ENCODE measurements at regions not wholly inside any gene's neighbourhood (a gene's known extent, or its start where the extent isn't known, plus 50 kb on each side); places are given as distances from the start of the nearest gene placed in this dataset.

GRCh38 chr16:82220541-82220940, 50.5 kb upstream of the MPHOSPH6 start:
- no peak overlapping the region for H3K9ac ChIP-seq (ENCODE audit: low read depth, low read length)
- H3K14ac ChIP-seq (replicated peaks; ENCODE audit: low read depth, low read length) = no peak overlapping the region
- H3K27ac ChIP-seq (ENCODE audit: insufficient read depth, low read length) = no peak overlapping the region
- H2AFZ ChIP-seq (replicated peaks; ENCODE audit: low read length, poor library complexity) = peak overlapping the region; percentile 41
- no peak overlapping the region for H2AK9ac ChIP-seq (replicated peaks; ENCODE audit: low read depth, low read length, poor library complexity)
- dilution Hi-C loops (cut with HindIII; ENCODE audit: low sequenced_read_pairs, unreplicated experiment) = no loop called here
- no peaks in the 10 kb centered on the region for H3K79me1 ChIP-seq (ENCODE audit: low read depth in 1 of 2, low read length in 2 of 2)
- no peaks in the 10 kb centered on the region; the same call in none of the 2 replicates for H3K27me3 ChIP-seq (ENCODE audit: control insufficient read depth, insufficient read depth, low read length)
- no peak overlapping the region for H3K4me2 ChIP-seq (ENCODE audit: low read depth, low read length)
- intact Hi-C loops (cut with micrococcal nuclease) = no loop called here
- in situ Hi-C loops (cut with MboI; ENCODE audit: low sequenced_read_pairs) = no loop called here
- ChIA-PET CTCF (no interaction called here), POLR2A (ENCODE audit: unreplicated experiment) (no interaction called here)
- no peaks in the 10 kb centered on the region for H3K9me3 ChIP-seq (ENCODE audit: control insufficient read depth, insufficient read depth, low read length)
- no peak overlapping the region for H3K23ac ChIP-seq (ENCODE audit: low read depth, low read length)
- H3K56ac ChIP-seq (ENCODE audit: extremely low read depth, insufficient read depth, low read length) = no peak overlapping the region
- no peaks in the 10 kb centered on the region; the same call in 1 of the 2 replicates for H3K4me1 ChIP-seq (ENCODE audit: control insufficient read depth, insufficient read depth, low read length)
- no peak overlapping the region for H4K8ac ChIP-seq (ENCODE audit: low read depth in 2 of 2, low read length in 2 of 2)
- H3K9me1 ChIP-seq (ENCODE audit: insufficient read depth, low read length) = peaks cover 6% of the 10 kb centered on the region
- H3K18ac ChIP-seq (ENCODE audit: low read depth, low read length) = no peak overlapping the region
- TF ChIP-seq, protein P1, sequence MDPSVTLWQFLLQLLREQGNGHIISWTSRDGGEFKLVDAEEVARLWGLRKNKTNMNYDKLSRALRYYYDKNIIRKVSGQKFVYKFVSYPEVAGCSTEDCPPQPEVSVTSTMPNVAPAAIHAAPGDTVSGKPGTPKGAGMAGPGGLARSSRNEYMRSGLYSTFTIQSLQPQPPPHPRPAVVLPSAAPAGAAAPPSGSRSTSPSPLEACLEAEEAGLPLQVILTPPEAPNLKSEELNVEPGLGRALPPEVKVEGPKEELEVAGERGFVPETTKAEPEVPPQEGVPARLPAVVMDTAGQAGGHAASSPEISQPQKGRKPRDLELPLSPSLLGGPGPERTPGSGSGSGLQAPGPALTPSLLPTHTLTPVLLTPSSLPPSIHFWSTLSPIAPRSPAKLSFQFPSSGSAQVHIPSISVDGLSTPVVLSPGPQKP (IDR thresholded peaks at IDR 0.05; ENCODE audit: borderline replicate concordance, low read depth, low read length) = no peak
- TF ChIP-seq, protein P2, sequence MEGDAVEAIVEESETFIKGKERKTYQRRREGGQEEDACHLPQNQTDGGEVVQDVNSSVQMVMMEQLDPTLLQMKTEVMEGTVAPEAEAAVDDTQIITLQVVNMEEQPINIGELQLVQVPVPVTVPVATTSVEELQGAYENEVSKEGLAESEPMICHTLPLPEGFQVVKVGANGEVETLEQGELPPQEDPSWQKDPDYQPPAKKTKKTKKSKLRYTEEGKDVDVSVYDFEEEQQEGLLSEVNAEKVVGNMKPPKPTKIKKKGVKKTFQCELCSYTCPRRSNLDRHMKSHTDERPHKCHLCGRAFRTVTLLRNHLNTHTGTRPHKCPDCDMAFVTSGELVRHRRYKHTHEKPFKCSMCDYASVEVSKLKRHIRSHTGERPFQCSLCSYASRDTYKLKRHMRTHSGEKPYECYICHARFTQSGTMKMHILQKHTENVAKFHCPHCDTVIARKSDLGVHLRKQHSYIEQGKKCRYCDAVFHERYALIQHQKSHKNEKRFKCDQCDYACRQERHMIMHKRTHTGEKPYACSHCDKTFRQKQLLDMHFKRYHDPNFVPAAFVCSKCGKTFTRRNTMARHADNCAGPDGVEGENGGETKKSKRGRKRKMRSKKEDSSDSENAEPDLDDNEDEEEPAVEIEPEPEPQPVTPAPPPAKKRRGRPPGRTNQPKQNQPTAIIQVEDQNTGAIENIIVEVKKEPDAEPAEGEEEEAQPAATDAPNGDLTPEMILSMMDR (conservative IDR thresholded peaks at IDR 0.05; ENCODE audit: low read depth, low read length) = no peak
- H4K91ac ChIP-seq (ENCODE audit: insufficient read depth, low read depth, low read length) = no peak overlapping the region
- WGBS, 2 experiments (ENCODE audit: extremely low coverage in 2 of 2, insufficient read length in 1 of 2) = 64% methylated on average over 4 of the region's 4 CpGs; no CpG with 5 or more reads in 1 of the 2 experiments
- H4K5ac ChIP-seq (ENCODE audit: low read depth, low read length) = no peak overlapping the region; the same call in 1 of the 2 replicates
- ATAC-seq (ENCODE audit: low read depth) (no peak), DNase-seq (no peak)
- no peak overlapping the region for H2BK15ac ChIP-seq (ENCODE audit: low read depth, low read length)
- no TSS peak for BruUV-seq (replicated peaks)
- no peak overlapping the region for H2BK120ac ChIP-seq (ENCODE audit: low read depth, low read length)
- peak overlapping the region; percentile 94 for H2BK5ac ChIP-seq (ENCODE audit: low read depth, low read length, poor library complexity, severe bottlenecking)
- no peaks in the 10 kb centered on the region for H3K36me3 ChIP-seq (ENCODE audit: control insufficient read depth, insufficient read depth, low read length)
- no peaks in the 10 kb centered on the region for H4K20me1 ChIP-seq (ENCODE audit: insufficient read depth, low read length)
- H2BK20ac ChIP-seq (ENCODE audit: low read depth, low read length) = no peak overlapping the region
- H3K4ac ChIP-seq (ENCODE audit: low read depth, low read length) = no peak overlapping the region
- H3K4me3 ChIP-seq (ENCODE audit: insufficient read depth, low read depth, low read length) = no peak overlapping the region
- H2AK5ac ChIP-seq (ENCODE audit: low read depth, low read length) = peak overlapping the region; percentile 39; the same call in 1 of the 2 replicates
